DND-41 (cell line): ENCODE measurements at regions not wholly inside any gene's neighbourhood (a gene's known extent, or its start where the extent isn't known, plus 50 kb on each side); places are given as distances from the start of the nearest gene placed in this dataset.

Experiments
- EZH2 ChIP-seq: IDR thresholded peaks from 3 replicates; pipeline ENCODE4 v1.6.1; 2012; ENCODE audit warnings: borderline replicate concordance, low read depth, mild to moderate bottlenecking, moderate library complexity, low read length, inconsistent platforms; ENCODE audit not compliant: severe bottlenecking
- TF ChIP-seq, protein P1 (sequence below): IDR thresholded peaks from 2 replicates; pipeline ENCODE4 v1.5.1; 2012; ENCODE audit warnings: borderline replicate concordance, low read length, moderate library complexity, mild to moderate bottlenecking; ENCODE audit not compliant: poor library complexity, severe bottlenecking; ENCODE audit errors: extremely low read depth

DNA sequence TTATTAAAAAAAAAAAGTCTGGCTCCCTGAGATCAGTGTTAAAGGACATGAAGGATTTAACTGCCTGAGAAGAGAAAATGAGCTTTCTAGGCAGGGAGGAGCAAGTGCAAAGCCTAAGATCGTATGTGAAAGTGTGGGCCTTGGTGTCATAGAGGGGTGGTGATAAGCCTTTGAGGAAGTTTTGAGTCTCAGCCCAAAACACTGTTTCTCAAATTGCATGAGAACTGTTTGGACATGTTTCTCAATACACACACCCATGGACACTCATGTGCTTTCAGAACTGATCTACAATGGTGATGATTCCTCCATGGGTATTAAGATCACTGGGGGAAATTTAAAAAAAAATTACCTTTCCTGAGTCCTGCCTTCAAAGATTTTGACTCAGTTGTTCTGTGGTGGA is 336.7 kb upstream of the RND3 start:
- TF ChIP-seq, protein P1, sequence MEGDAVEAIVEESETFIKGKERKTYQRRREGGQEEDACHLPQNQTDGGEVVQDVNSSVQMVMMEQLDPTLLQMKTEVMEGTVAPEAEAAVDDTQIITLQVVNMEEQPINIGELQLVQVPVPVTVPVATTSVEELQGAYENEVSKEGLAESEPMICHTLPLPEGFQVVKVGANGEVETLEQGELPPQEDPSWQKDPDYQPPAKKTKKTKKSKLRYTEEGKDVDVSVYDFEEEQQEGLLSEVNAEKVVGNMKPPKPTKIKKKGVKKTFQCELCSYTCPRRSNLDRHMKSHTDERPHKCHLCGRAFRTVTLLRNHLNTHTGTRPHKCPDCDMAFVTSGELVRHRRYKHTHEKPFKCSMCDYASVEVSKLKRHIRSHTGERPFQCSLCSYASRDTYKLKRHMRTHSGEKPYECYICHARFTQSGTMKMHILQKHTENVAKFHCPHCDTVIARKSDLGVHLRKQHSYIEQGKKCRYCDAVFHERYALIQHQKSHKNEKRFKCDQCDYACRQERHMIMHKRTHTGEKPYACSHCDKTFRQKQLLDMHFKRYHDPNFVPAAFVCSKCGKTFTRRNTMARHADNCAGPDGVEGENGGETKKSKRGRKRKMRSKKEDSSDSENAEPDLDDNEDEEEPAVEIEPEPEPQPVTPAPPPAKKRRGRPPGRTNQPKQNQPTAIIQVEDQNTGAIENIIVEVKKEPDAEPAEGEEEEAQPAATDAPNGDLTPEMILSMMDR, result no peak
- TF ChIP-seq EZH2, result no peak
